CD8-positive, alpha-beta memory T cell (primary cell): ENCODE measurements at regions not wholly inside any gene's neighbourhood (a gene's known extent, or its start where the extent isn't known, plus 50 kb on each side); places are given as distances from the start of the nearest gene placed in this dataset.

Source experiments
- CTCF ChIA-PET: fragments of 350-600 bp; sonication (Branson Sonifier 250); formaldehyde crosslinking; loops from one replicate; lab custom pipeline; 2021; ENCODE audit warnings: antibody characterized with exemption; lab: Charles Lee
- POLR2A ChIA-PET: fragments of 350-600 bp; sonication (Branson Sonifier 250); formaldehyde crosslinking; loops from one replicate; lab custom pipeline; 2021; ENCODE audit warnings: antibody characterized with exemption; lab: Charles Lee
- DNase-seq, 5 donors: peaks; one replicate each; pipeline versions ENCODE4 v3.0.0 to v3.0.0-alpha.2; 2020 to 2022; ENCODE audit warnings: mixed read lengths in 1 of 5
- H3K27ac ChIP-seq: one replicate; pipeline ENCODE4 v1.7.0; 2013; ENCODE audit warnings: low read depth, mild to moderate bottlenecking, low read length, moderate library complexity
- H3K27me3 ChIP-seq: 2 replicates; pipeline ENCODE4 v1.7.0; 2013; ENCODE audit warnings: low read length, mild to moderate bottlenecking; ENCODE audit not compliant: insufficient read depth, poor library complexity, severe bottlenecking
- H3K36me3 ChIP-seq: 2 replicates; pipeline ENCODE4 v1.7.0; 2013; ENCODE audit warnings: mild to moderate bottlenecking, low read length, moderate library complexity; ENCODE audit not compliant: insufficient read depth
- H3K4me1 ChIP-seq: 2 replicates; pipeline ENCODE4 v1.7.0; 2013; ENCODE audit warnings: mild to moderate bottlenecking, low read length, moderate library complexity; ENCODE audit not compliant: insufficient read depth
- H3K4me3 ChIP-seq: 2 replicates; pipeline ENCODE4 v1.7.0; 2013; ENCODE audit warnings: mild to moderate bottlenecking, low read length
- H3K9me3 ChIP-seq: 2 replicates; pipeline ENCODE4 v1.7.0; 2013; ENCODE audit warnings: mild to moderate bottlenecking, low read length
- H3K27ac Mint-ChIP-seq, 8 donors: one replicate each; pipeline ENCODE4 v1.8.0; 2020 to 2021; ENCODE audit warnings: mixed read lengths in 8 of 8, mild to moderate bottlenecking in 6 of 8, inconsistent platforms in 3 of 8, moderate library complexity in 3 of 8
- H3K27me3 Mint-ChIP-seq, 2 donors: one replicate each; pipeline ENCODE4 v1.8.0; 2020 to 2021; ENCODE audit warnings: mixed read lengths in 2 of 2, mild to moderate bottlenecking in 1 of 2, moderate library complexity in 1 of 2
- H3K36me3 Mint-ChIP-seq, 3 donors: one replicate each; pipeline ENCODE4 v1.8.0; 2020 to 2021; ENCODE audit warnings: mixed read lengths in 3 of 3, inconsistent platforms in 1 of 3, mild to moderate bottlenecking in 1 of 3
- H3K4me1 Mint-ChIP-seq, 3 donors: one replicate each; pipeline ENCODE4 v1.8.0; 2020 to 2021; ENCODE audit warnings: mixed read lengths in 3 of 3, inconsistent platforms in 1 of 3, mild to moderate bottlenecking in 1 of 3
- H3K4me3 Mint-ChIP-seq, 7 donors: one replicate each; pipeline ENCODE4 v1.8.0; 2020 to 2021; ENCODE audit warnings: mixed read lengths in 7 of 7, mild to moderate bottlenecking in 6 of 7, moderate library complexity in 4 of 7, inconsistent platforms in 2 of 7
- H3K9me3 Mint-ChIP-seq, 5 donors: one replicate each; pipeline ENCODE4 v1.8.0; 2020 to 2022; ENCODE audit warnings: mixed read lengths in 5 of 5, mild to moderate bottlenecking in 3 of 5, moderate library complexity in 2 of 5, inconsistent platforms in 1 of 5

DNA sequence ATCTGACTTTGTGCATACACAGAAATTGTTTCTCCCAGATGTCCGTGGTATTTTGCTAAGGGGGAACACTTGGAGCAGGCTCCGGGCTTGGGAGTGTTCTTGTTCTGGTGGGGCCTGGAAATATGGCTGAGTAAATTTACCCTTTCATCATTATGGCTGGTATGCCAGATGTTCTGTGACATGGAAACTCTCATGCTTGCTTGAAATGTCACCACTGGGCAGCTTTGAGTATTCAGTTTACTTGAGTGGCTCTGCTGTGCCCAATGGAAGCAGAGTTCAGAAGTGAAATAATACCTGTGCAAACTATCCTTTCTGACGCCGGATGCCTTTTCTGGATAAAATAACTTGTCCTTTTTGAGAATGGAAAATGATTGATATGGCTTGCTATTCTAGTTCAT, 283.6 kb upstream of the TPM1 start:
- no peak for DNase-seq
- no peaks in the 10 kb centered on the region for H3K9me3 Mint-ChIP-seq
- Histone ChIP-seq H3K36me3 (no peaks in the 10 kb centered on the region), H3K27ac (no peak overlapping the region), H3K4me1 (no peaks in the 10 kb centered on the region), H3K9me3 (no peaks in the 10 kb centered on the region), H3K4me3 (no peak overlapping the region), H3K27me3 (no peaks in the 10 kb centered on the region)
- no peaks in the 10 kb centered on the region for H3K36me3 Mint-ChIP-seq
- H3K4me1 Mint-ChIP-seq = no peaks in the 10 kb centered on the region
- CTCF ChIA-PET = no interaction called here
- no peaks in the 10 kb centered on the region for H3K27me3 Mint-ChIP-seq
- POLR2A ChIA-PET = interaction anchor here (0.6 kb wide), 1 partner anchor 23 kb away, joined by 3 read pairs; no protein-coding TSS in a partner anchor
- H3K27ac Mint-ChIP-seq = no peak overlapping the region
- no peak overlapping the region for H3K4me3 Mint-ChIP-seq

DNA sequence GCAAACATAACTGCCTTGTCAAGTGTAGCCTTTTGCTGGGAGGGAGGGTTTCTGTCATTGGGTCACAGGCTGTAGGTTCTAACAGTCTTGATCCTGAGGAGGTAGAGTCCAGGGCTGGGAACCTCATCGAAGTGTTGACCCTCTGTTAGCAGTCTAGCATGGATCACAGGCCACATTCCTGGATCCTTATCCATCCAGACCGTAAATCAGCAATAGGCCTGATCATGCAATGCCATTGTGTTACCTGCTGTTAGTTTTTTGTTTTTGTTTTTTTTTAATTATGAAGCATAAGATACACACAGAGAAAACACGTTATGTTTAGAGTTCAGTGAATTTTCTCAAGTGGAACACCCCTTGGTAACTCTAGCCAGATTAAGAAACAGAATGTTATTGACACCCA, 282.0 kb upstream of the TPM1 start:
- Histone ChIP-seq H3K27me3 (no peaks in the 10 kb centered on the region), H3K9me3 (no peaks in the 10 kb centered on the region), H3K4me1 (no peaks in the 10 kb centered on the region), H3K4me3 (no peak overlapping the region), H3K36me3 (no peaks in the 10 kb centered on the region), H3K27ac (no peak overlapping the region)
- H3K4me3 Mint-ChIP-seq = no peak overlapping the region
- CTCF ChIA-PET = no interaction called here
- no peak overlapping the region for H3K27ac Mint-ChIP-seq
- H3K27me3 Mint-ChIP-seq = peaks cover 0 to 5% of the 10 kb centered on the region in 2 donors
- H3K4me1 Mint-ChIP-seq = no peaks in the 10 kb centered on the region
- no peaks in the 10 kb centered on the region for H3K9me3 Mint-ChIP-seq
- DNase-seq = no peak
- POLR2A ChIA-PET = no interaction called here
- no peaks in the 10 kb centered on the region for H3K36me3 Mint-ChIP-seq

DNA sequence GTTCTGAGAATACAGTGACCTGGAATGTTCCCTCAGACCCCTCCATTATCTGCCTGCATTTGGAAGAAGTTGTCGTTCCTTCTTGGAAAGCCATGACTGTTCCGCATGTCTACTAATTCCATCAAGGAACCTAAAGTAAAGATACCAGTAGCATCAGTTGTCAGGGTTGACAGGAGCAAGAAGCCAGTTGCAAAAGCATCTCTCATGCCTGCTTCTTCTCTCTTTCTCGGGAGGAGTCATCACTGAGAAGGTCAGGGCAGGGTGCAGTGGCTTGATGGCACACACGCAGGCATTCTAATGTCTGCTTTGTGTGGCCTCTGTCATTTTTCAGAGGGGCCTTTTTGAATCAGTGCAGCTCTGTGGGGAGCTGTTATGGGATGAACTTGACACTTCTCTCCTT, 276.6 kb upstream of the TPM1 start:
- no peaks in the 10 kb centered on the region for H3K9me3 ChIP-seq

DNA sequence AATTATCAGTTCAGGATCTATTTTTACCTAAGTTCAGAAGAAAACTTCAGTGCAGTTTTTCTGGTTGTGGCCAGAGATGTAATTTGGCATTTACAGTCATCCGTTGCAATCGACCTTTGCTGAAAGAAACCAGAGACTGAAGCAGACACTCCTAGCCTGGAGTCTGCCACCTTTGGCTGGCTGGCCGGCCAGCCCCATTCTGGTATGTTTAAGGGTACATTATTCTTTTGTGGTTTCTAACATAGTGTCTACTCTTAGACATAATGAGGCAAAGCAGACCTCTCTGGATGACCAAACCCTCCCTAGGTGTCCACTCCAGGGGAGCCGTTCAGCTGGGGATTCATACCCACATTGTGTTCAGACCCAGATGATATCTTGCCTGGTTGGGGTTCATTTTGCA, 275.9 kb upstream of the TPM1 start:
- Mint-ChIP-seq H3K4me3 (no peak overlapping the region), H3K9me3 (no peaks in the 10 kb centered on the region), H3K27me3 (peaks cover 0 to 5% of the 10 kb centered on the region in 2 donors), H3K36me3 (no peaks in the 10 kb centered on the region), H3K27ac (no peak overlapping the region), H3K4me1 (no peaks in the 10 kb centered on the region)
- H3K27ac ChIP-seq = no peak overlapping the region
- no peak for DNase-seq
- H3K36me3 ChIP-seq = no peaks in the 10 kb centered on the region
- POLR2A ChIA-PET = no interaction called here
- no peaks in the 10 kb centered on the region for H3K4me1 ChIP-seq
- no peak overlapping the region for H3K4me3 ChIP-seq
- H3K27me3 ChIP-seq = no peaks in the 10 kb centered on the region
- CTCF ChIA-PET = no interaction called here
- H3K9me3 ChIP-seq = no peaks in the 10 kb centered on the region

More for the DNA sequence above, 276.6 kb upstream of the TPM1 start:
- Histone ChIP-seq H3K27me3 (no peaks in the 10 kb centered on the region), H3K4me3 (no peak overlapping the region), H3K36me3 (no peaks in the 10 kb centered on the region), H3K4me1 (no peaks in the 10 kb centered on the region), H3K27ac (no peak overlapping the region)
- H3K36me3 Mint-ChIP-seq = no peaks in the 10 kb centered on the region
- POLR2A ChIA-PET = no interaction called here
- no peaks in the 10 kb centered on the region for H3K9me3 Mint-ChIP-seq
- H3K4me3 Mint-ChIP-seq = no peak overlapping the region
- H3K27me3 Mint-ChIP-seq = peaks cover 0 to 5% of the 10 kb centered on the region in 2 donors
- CTCF ChIA-PET = no interaction called here
- H3K27ac Mint-ChIP-seq = no peak overlapping the region
- H3K4me1 Mint-ChIP-seq = no peaks in the 10 kb centered on the region
- no peak for DNase-seq

DNA sequence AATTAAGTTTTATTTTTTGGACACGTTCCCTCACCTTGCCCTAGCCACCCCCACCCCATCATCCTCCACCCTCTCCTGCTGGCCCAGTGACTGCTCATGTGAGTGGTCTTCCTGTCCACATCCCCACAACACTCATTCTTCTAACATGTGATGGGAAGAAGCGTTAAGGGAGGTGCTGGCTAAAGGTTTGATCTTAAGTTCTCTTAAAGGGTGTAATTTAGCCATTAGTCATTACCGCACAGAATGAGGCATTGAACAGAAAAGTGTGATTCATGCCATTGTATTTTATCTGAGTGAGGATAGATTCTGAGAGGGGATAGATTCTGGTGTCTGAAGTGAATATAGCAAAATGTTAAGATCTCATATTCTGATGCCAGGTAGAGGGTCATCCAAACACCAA, 272.9 kb upstream of the TPM1 start:
- CTCF ChIA-PET = no interaction called here
- no peaks in the 10 kb centered on the region for H3K36me3 ChIP-seq
- no peaks in the 10 kb centered on the region for H3K9me3 Mint-ChIP-seq
- peaks cover 0 to 5% of the 10 kb centered on the region in 2 donors for H3K27me3 Mint-ChIP-seq
- H3K27me3 ChIP-seq = no peaks in the 10 kb centered on the region
- no peaks in the 10 kb centered on the region for H3K36me3 Mint-ChIP-seq
- H3K4me1 ChIP-seq = no peaks in the 10 kb centered on the region
- H3K27ac Mint-ChIP-seq = no peak overlapping the region
- H3K9me3 ChIP-seq = no peaks in the 10 kb centered on the region
- no peaks in the 10 kb centered on the region for H3K4me1 Mint-ChIP-seq
- no peak overlapping the region for H3K4me3 ChIP-seq
- no peak overlapping the region for H3K4me3 Mint-ChIP-seq
- no peak for DNase-seq
- H3K27ac ChIP-seq = no peak overlapping the region
- POLR2A ChIA-PET = no interaction called here

DNA sequence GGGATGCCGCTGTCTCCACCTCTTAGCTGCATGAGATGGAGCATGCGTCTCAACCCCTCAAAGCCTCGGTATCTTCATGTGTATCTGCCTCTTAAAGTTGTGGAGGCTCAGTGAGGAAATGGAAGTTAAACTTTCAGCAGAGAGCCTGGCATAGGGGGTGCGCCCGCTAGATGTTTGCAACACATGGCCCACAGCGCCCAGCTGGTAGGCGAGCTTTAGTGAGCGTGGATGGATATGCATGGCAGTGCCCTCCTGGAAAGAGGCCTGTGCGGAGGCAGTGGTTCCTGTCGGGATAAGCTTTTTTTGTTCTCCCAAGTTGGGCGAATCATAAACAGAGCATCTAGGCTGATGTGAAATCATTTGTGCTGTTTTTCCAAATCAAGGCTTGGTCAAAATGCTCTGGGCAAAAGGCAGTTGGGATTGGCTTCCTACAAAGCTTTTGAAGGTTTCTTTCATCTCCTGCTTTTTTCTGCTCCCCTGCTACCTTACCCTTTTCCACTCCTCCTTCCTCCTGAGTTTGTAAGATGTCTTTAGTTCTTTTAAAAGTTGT, 272.4 kb upstream of the TPM1 start:
- H3K27ac Mint-ChIP-seq = no peak overlapping the region
- H3K4me1 ChIP-seq = no peaks in the 10 kb centered on the region
- CTCF ChIA-PET = no interaction called here
- H3K9me3 ChIP-seq = no peaks in the 10 kb centered on the region
- no peaks in the 10 kb centered on the region for H3K36me3 ChIP-seq
- no peak overlapping the region for H3K4me3 ChIP-seq
- H3K27me3 Mint-ChIP-seq = peaks cover 0 to 4% of the 10 kb centered on the region in 2 donors
- H3K27me3 ChIP-seq = no peaks in the 10 kb centered on the region
- no peak overlapping the region for H3K4me3 Mint-ChIP-seq
- no peak for DNase-seq
- H3K9me3 Mint-ChIP-seq = no peaks in the 10 kb centered on the region
- no peaks in the 10 kb centered on the region for H3K36me3 Mint-ChIP-seq
- no peaks in the 10 kb centered on the region for H3K4me1 Mint-ChIP-seq
- POLR2A ChIA-PET = no interaction called here
- no peak overlapping the region for H3K27ac ChIP-seq

DNA sequence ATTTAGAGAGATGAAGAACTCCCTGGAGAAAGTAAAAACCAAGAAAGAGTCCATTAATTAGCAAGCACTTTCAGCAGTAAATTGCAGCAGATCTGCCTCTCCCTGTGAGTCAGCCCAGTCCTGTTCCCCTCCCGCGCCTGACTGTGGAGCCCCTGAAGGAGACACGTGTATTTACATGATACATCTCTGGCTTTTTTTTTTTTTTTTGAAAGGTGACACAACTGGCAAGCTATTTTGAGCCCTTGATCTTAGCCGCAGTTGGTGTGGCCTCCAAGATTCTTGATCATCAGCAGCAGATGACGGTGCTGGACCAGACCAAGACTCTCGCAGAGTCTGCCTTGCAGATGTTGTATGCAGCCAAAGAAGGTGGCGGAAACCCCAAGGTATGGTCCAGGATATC, 271.8 kb upstream of the TPM1 start:
- Mint-ChIP-seq H3K27me3 (no peaks in the 10 kb centered on the region), H3K4me3 (no peak overlapping the region), H3K36me3 (no peaks in the 10 kb centered on the region), H3K9me3 (no peaks in the 10 kb centered on the region), H3K4me1 (no peaks in the 10 kb centered on the region), H3K27ac (no peak overlapping the region)
- no peak for DNase-seq
- ChIA-PET POLR2A (no interaction called here), CTCF (no interaction called here)
- Histone ChIP-seq H3K27me3 (no peaks in the 10 kb centered on the region), H3K4me3 (no peak overlapping the region), H3K36me3 (no peaks in the 10 kb centered on the region), H3K4me1 (no peaks in the 10 kb centered on the region), H3K9me3 (no peaks in the 10 kb centered on the region), H3K27ac (no peak overlapping the region)

DNA sequence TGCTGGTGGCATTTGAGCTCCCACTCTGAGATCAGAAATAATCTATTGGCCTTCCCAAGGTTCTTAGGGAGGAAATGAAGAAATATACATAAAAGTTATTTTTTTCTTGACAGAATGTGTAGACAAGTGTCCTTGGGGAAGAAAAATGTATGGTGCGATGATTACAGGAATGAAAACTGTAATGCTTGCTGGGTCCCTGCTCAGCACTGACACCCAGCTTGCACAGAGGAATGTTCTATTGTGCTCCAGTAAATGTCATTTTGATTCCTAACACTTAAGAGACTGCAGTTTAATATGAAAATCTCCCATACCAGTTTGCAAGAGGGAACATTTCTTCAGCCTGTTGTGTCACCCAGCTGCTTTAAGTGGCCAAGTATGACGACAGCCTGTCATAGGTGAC, 271.3 kb upstream of the TPM1 start:
- Mint-ChIP-seq H3K4me3 (no peak overlapping the region), H3K4me1 (no peaks in the 10 kb centered on the region), H3K27ac (no peak overlapping the region), H3K9me3 (no peaks in the 10 kb centered on the region), H3K27me3 (no peaks in the 10 kb centered on the region), H3K36me3 (no peaks in the 10 kb centered on the region)
- CTCF ChIA-PET = no interaction called here
- Histone ChIP-seq H3K27ac (no peak overlapping the region), H3K4me1 (no peaks in the 10 kb centered on the region), H3K36me3 (no peaks in the 10 kb centered on the region), H3K4me3 (no peak overlapping the region), H3K27me3 (no peaks in the 10 kb centered on the region), H3K9me3 (no peaks in the 10 kb centered on the region)
- no peak for DNase-seq
- POLR2A ChIA-PET = no interaction called here
